ENCODE measurements at regions not wholly inside any gene's neighbourhood (a gene's known extent, or its start where the extent isn't known, plus 50 kb on each side); places are given as distances from the start of the nearest gene placed in this dataset.
"Not testable (repeated sequence)": the region's sequence is repeated elsewhere in the genome, so short reads cannot be mapped to it uniquely, and the experiment has no call there.

GRCh38 chr1:65596768-65597167, 176.3 kb downstream of the LEPR start:
- no peaks in the 10 kb centered on the region for H3K27me3 ChIP-seq (ENCODE audit: control insufficient read depth in 2 of 2, insufficient read depth in 2 of 2, low read length in 2 of 2)
- CTCF ChIA-PET = no interaction called here
- no peak for ATAC-seq

GRCh38 chr1:65605621-65606020, 185.2 kb downstream of the LEPR start:
- intact Hi-C loops (cut with micrococcal nuclease) = no loop called here
- H3K9me3 ChIP-seq (ENCODE audit: control insufficient read depth in 2 of 3, low read length in 3 of 3) = no peaks in the 10 kb centered on the region
- H3K36me3 ChIP-seq (ENCODE audit: control insufficient read depth in 2 of 3, insufficient read depth in 3 of 3, low read length in 3 of 3) = no peaks in the 10 kb centered on the region
- POLR2A ChIA-PET = no interaction called here
- CTCF ChIA-PET = no interaction called here
- no peak overlapping the region for H3K27ac ChIP-seq (ENCODE audit: low read depth, low read length)
- no peaks in the 10 kb centered on the region for H3K4me1 ChIP-seq (ENCODE audit: control insufficient read depth in 2 of 2, insufficient read depth in 2 of 2, low read length in 2 of 2)
- Mint-ChIP-seq H3K4me3 (no peak overlapping the region), H3K4me1 (peaks cover 0 to 1% (median 0%) of the 10 kb centered on the region in 7 donors), H3K27me3 (no peaks in the 10 kb centered on the region), H3K36me3 (no peaks in the 10 kb centered on the region), H3K9me3 (no peaks in the 10 kb centered on the region), H3K27ac (no peak overlapping the region)
- DNase-seq = no peak
- ATAC-seq = no peak
- H3K27me3 ChIP-seq (ENCODE audit: control insufficient read depth in 2 of 2, insufficient read depth in 2 of 2, low read length in 2 of 2) = no peaks in the 10 kb centered on the region
- no peak overlapping the region for H3K4me3 ChIP-seq (ENCODE audit: low read length)

More at GRCh38 chr1:65596768-65597167, 176.3 kb downstream of the LEPR start:
- H3K9me3 ChIP-seq (ENCODE audit: control insufficient read depth in 2 of 3, low read length in 3 of 3) = no peaks in the 10 kb centered on the region
- no peaks in the 10 kb centered on the region for H3K4me1 Mint-ChIP-seq
- H3K4me1 ChIP-seq (ENCODE audit: control insufficient read depth in 2 of 2, insufficient read depth in 2 of 2, low read length in 2 of 2) = no peaks in the 10 kb centered on the region
- no peak overlapping the region for H3K27ac ChIP-seq (ENCODE audit: low read depth, low read length)
- H3K27me3 Mint-ChIP-seq = peaks cover 0 to 5% (median 0%) of the 10 kb centered on the region in 5 donors
- H3K27ac Mint-ChIP-seq = no peak overlapping the region
- H3K9me3 Mint-ChIP-seq = no peaks in the 10 kb centered on the region
- no peaks in the 10 kb centered on the region for H3K36me3 ChIP-seq (ENCODE audit: control insufficient read depth in 2 of 3, insufficient read depth in 3 of 3, low read length in 3 of 3)
- POLR2A ChIA-PET = no interaction called here
- no peak overlapping the region for H3K4me3 Mint-ChIP-seq
- no peak for DNase-seq
- intact Hi-C loops (cut with micrococcal nuclease) = no loop called here
- no peak overlapping the region for H3K4me3 ChIP-seq (ENCODE audit: low read length)
- H3K36me3 Mint-ChIP-seq = peaks cover 0 to 4% (median 0%) of the 10 kb centered on the region in 5 donors

GRCh38 chr1:65606426-65606825, 186.0 kb downstream of the LEPR start:
- Histone ChIP-seq H3K9me3 (ENCODE audit: control insufficient read depth in 2 of 3, low read length in 3 of 3) (no peaks in the 10 kb centered on the region), H3K4me3 (ENCODE audit: low read length) (no peak overlapping the region), H3K36me3 (ENCODE audit: control insufficient read depth in 2 of 3, insufficient read depth in 3 of 3, low read length in 3 of 3) (no peaks in the 10 kb centered on the region), H3K27ac (ENCODE audit: low read depth, low read length) (no peak overlapping the region), H3K4me1 (ENCODE audit: control insufficient read depth in 2 of 2, insufficient read depth in 2 of 2, low read length in 2 of 2) (no peaks in the 10 kb centered on the region), H3K27me3 (ENCODE audit: control insufficient read depth in 2 of 2, insufficient read depth in 2 of 2, low read length in 2 of 2) (no peaks in the 10 kb centered on the region)
- DNase-seq = no peak
- ATAC-seq = no peak
- Mint-ChIP-seq H3K4me3 (no peak overlapping the region), H3K9me3 (no peaks in the 10 kb centered on the region), H3K36me3 (no peaks in the 10 kb centered on the region), H3K27ac (no peak overlapping the region), H3K27me3 (no peaks in the 10 kb centered on the region), H3K4me1 (peaks cover 0 to 1% (median 0%) of the 10 kb centered on the region in 7 donors)
- intact Hi-C loops (cut with micrococcal nuclease) = no loop called here
- ChIA-PET POLR2A (no interaction called here), CTCF (no interaction called here)

GRCh38 chr1:65613884-65614283, 178.8 kb upstream of the PDE4B start:
- no peaks in the 10 kb centered on the region for H3K36me3 ChIP-seq (ENCODE audit: control insufficient read depth in 2 of 3, insufficient read depth in 3 of 3, low read length in 3 of 3)
- no peaks in the 10 kb centered on the region for H3K9me3 ChIP-seq (ENCODE audit: control insufficient read depth in 2 of 3, low read length in 3 of 3)
- H3K36me3 Mint-ChIP-seq = no peaks in the 10 kb centered on the region
- intact Hi-C loops (cut with micrococcal nuclease) = no loop called here
- H3K4me1 ChIP-seq (ENCODE audit: control insufficient read depth in 2 of 2, insufficient read depth in 2 of 2, low read length in 2 of 2) = no peaks in the 10 kb centered on the region
- DNase-seq (no peak), ATAC-seq (no peak)
- POLR2A ChIA-PET = no interaction called here
- no peaks in the 10 kb centered on the region for H3K27me3 ChIP-seq (ENCODE audit: control insufficient read depth in 2 of 2, insufficient read depth in 2 of 2, low read length in 2 of 2)
- no peaks in the 10 kb centered on the region for H3K27me3 Mint-ChIP-seq
- CTCF ChIA-PET = no interaction called here
- H3K27ac Mint-ChIP-seq = no peak overlapping the region
- no peaks in the 10 kb centered on the region for H3K9me3 Mint-ChIP-seq
- H3K4me3 Mint-ChIP-seq = no peak overlapping the region
- H3K4me3 ChIP-seq (ENCODE audit: low read length) = no peak overlapping the region
- no peak overlapping the region for H3K27ac ChIP-seq (ENCODE audit: low read depth, low read length)
- H3K4me1 Mint-ChIP-seq = peaks cover 0 to 9% (median 4%) of the 10 kb centered on the region in 7 donors

- no peaks in the 10 kb centered on the region for H3K27me3 ChIP-seq (ENCODE audit: control insufficient read depth in 2 of 2, insufficient read depth in 2 of 2, low read length in 2 of 2)
- Mint-ChIP-seq H3K36me3 (no peaks in the 10 kb centered on the region), H3K9me3 (no peaks in the 10 kb centered on the region), H3K4me1 (peaks cover 0 to 7% (median 4%) of the 10 kb centered on the region in 7 donors), H3K27me3 (no peaks in the 10 kb centered on the region), H3K4me3 (no peak overlapping the region), H3K27ac (no peak overlapping the region)
- ATAC-seq (no peak), DNase-seq (no peak)
- no peaks in the 10 kb centered on the region for H3K36me3 ChIP-seq (ENCODE audit: control insufficient read depth in 2 of 3, insufficient read depth in 3 of 3, low read length in 3 of 3)
- no peaks in the 10 kb centered on the region for H3K4me1 ChIP-seq (ENCODE audit: control insufficient read depth in 2 of 2, insufficient read depth in 2 of 2, low read length in 2 of 2)
- POLR2A ChIA-PET = interaction anchor here (0.6 kb wide), 1 partner anchor 842 kb away, joined by 3 read pairs; no protein-coding TSS in a partner anchor
- H3K27ac ChIP-seq (ENCODE audit: low read depth, low read length) = no peak overlapping the region
- H3K9me3 ChIP-seq (ENCODE audit: control insufficient read depth in 2 of 3, low read length in 3 of 3) = no peaks in the 10 kb centered on the region
- intact Hi-C loops (cut with micrococcal nuclease) = no loop called here
- CTCF ChIA-PET = no interaction called here
- no peak overlapping the region for H3K4me3 ChIP-seq (ENCODE audit: low read length)
These were observed 176.8 kb upstream of the PDE4B start for GRCh38 chr1:65615859-65616258.

- intact Hi-C loops (cut with micrococcal nuclease); ATAC-seq; POLR2A ChIA-PET; H3K4me1 ChIP-seq (ENCODE audit: control insufficient read depth in 2 of 2, insufficient read depth in 2 of 2, low read length in 2 of 2); H3K4me1 Mint-ChIP-seq; DNase-seq; H3K36me3 Mint-ChIP-seq; H3K27me3 Mint-ChIP-seq; H3K4me3 Mint-ChIP-seq; H3K4me3 ChIP-seq (ENCODE audit: low read length); H3K9me3 ChIP-seq (ENCODE audit: control insufficient read depth in 2 of 3, low read length in 3 of 3); H3K27ac ChIP-seq (ENCODE audit: low read depth, low read length); CTCF ChIA-PET; H3K9me3 Mint-ChIP-seq; H3K27ac Mint-ChIP-seq; H3K27me3 ChIP-seq (ENCODE audit: control insufficient read depth in 2 of 2, insufficient read depth in 2 of 2, low read length in 2 of 2); H3K36me3 ChIP-seq (ENCODE audit: control insufficient read depth in 2 of 3, insufficient read depth in 3 of 3, low read length in 3 of 3): not testable (repeated sequence)
These were observed 171.0 kb upstream of the PDE4B start for GRCh38 chr1:65621721-65622120.

GRCh38 chr1:65623895-65624294, 168.8 kb upstream of the PDE4B start:
- intact Hi-C loops (cut with micrococcal nuclease) = no loop called here
- ChIA-PET CTCF (no interaction called here), POLR2A (no interaction called here)
- no peak for ATAC-seq
- no peak overlapping the region for H3K27ac Mint-ChIP-seq
- H3K4me3 Mint-ChIP-seq = no peak overlapping the region
- H3K4me1 ChIP-seq (ENCODE audit: control insufficient read depth in 2 of 2, insufficient read depth in 2 of 2, low read length in 2 of 2) = no peaks in the 10 kb centered on the region
- no peak overlapping the region for H3K27ac ChIP-seq (ENCODE audit: low read depth, low read length)
- no peaks in the 10 kb centered on the region for H3K27me3 Mint-ChIP-seq
- no peaks in the 10 kb centered on the region for H3K36me3 ChIP-seq (ENCODE audit: control insufficient read depth in 2 of 3, insufficient read depth in 3 of 3, low read length in 3 of 3)
- no peaks in the 10 kb centered on the region for H3K36me3 Mint-ChIP-seq
- H3K27me3 ChIP-seq (ENCODE audit: control insufficient read depth in 2 of 2, insufficient read depth in 2 of 2, low read length in 2 of 2) = no peaks in the 10 kb centered on the region
- no peak for DNase-seq
- H3K4me1 Mint-ChIP-seq = no peaks in the 10 kb centered on the region
- no peak overlapping the region for H3K4me3 ChIP-seq (ENCODE audit: low read length)
- H3K9me3 Mint-ChIP-seq = no peaks in the 10 kb centered on the region
- no peaks in the 10 kb centered on the region for H3K9me3 ChIP-seq (ENCODE audit: control insufficient read depth in 2 of 3, low read length in 3 of 3)
